ENCODE measurements at regions not wholly inside any gene's neighbourhood (a gene's known extent, or its start where the extent isn't known, plus 50 kb on each side); places are given as distances from the start of the nearest gene placed in this dataset.

DNA sequence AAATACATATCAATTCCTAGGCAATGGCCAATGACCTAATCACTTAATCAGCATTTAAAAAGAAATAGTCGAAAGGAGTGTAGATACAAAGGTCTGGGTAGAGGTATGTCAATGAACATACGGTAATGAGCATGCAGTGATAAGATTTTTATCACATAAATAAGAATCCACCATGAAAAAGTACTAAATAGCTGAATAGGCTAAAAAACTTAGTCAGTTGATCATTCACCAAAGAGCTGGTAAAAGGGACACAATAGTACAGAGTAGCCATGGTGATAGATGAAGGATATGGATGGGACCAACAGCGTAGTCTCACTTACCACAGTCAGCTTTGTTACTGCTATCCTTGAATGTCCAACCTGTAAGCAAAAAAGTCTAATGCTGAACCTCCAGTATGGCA, 1018.6 kb upstream of the EYS start:
- TF ChIP-seq EZH2 (IDR thresholded peaks at IDR 0.05; ENCODE audit: borderline replicate concordance, low read depth, low read length, poor library complexity, severe bottlenecking): no peak
- TF ChIP-seq, protein P1, sequence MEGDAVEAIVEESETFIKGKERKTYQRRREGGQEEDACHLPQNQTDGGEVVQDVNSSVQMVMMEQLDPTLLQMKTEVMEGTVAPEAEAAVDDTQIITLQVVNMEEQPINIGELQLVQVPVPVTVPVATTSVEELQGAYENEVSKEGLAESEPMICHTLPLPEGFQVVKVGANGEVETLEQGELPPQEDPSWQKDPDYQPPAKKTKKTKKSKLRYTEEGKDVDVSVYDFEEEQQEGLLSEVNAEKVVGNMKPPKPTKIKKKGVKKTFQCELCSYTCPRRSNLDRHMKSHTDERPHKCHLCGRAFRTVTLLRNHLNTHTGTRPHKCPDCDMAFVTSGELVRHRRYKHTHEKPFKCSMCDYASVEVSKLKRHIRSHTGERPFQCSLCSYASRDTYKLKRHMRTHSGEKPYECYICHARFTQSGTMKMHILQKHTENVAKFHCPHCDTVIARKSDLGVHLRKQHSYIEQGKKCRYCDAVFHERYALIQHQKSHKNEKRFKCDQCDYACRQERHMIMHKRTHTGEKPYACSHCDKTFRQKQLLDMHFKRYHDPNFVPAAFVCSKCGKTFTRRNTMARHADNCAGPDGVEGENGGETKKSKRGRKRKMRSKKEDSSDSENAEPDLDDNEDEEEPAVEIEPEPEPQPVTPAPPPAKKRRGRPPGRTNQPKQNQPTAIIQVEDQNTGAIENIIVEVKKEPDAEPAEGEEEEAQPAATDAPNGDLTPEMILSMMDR (conservative IDR thresholded peaks at IDR 0.05; ENCODE audit: low read depth, low read length): no peak
- intact Hi-C loops (cut with micrococcal nuclease; ENCODE audit: unreplicated experiment): no loop called here
- ChIA-PET CTCF (no interaction called here), POLR2A (ENCODE audit: low non-redundant PET) (no interaction called here)
- Histone ChIP-seq H3K36me3 (ENCODE audit: insufficient read depth, low read length, poor library complexity, severe bottlenecking) (no peaks in the 10 kb centered on the region), H3K27ac (ENCODE audit: low read depth, low read length, poor library complexity, severe bottlenecking) (no peak overlapping the region), H3K27me3 (replicated peaks; ENCODE audit: insufficient read depth, low read depth, low read length, poor library complexity) (no peaks in the 10 kb centered on the region), H3K9me3 (ENCODE audit: low read depth, low read length, poor library complexity, severe bottlenecking) (no peaks in the 10 kb centered on the region), H3K4me1 (ENCODE audit: insufficient read depth, low read length, poor library complexity, severe bottlenecking) (peaks cover 8% of the 10 kb centered on the region), H3K4me3 (ENCODE audit: low read depth, low read length, poor library complexity, severe bottlenecking) (no peak overlapping the region)
- BruUV-seq (replicated peaks): no TSS peak
- no peak for DNase-seq (ENCODE audit: low spot score)

DNA sequence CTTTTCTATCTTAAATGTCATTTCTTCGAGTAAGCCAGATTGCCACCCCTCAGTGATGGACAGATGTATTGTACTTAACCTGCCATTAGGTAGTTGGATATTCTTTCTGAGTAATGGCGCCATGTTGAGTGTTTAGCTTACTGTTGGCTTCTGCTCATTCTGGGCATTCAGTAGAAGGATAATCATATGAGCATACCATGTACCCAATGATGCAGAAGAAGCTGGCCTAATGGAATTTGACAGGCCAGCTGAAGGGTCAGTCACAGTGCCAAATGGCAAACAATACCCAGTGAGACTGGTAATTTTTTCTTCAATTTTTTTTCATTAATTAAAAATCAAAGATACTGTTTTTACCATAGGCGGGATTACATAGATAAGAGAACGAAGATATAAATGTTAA, 1010.8 kb upstream of the EYS start:
- Histone ChIP-seq H3K27ac (ENCODE audit: low read depth, low read length, poor library complexity, severe bottlenecking) (no peak overlapping the region), H3K36me3 (ENCODE audit: insufficient read depth, low read length, poor library complexity, severe bottlenecking) (no peaks in the 10 kb centered on the region), H3K27me3 (replicated peaks; ENCODE audit: insufficient read depth, low read depth, low read length, poor library complexity) (no peaks in the 10 kb centered on the region), H3K4me3 (ENCODE audit: low read depth, low read length, poor library complexity, severe bottlenecking) (no peak overlapping the region), H3K4me1 (ENCODE audit: insufficient read depth, low read length, poor library complexity, severe bottlenecking) (peaks cover 14% of the 10 kb centered on the region), H3K9me3 (ENCODE audit: low read depth, low read length, poor library complexity, severe bottlenecking) (no peaks in the 10 kb centered on the region)
- ChIA-PET POLR2A (ENCODE audit: low non-redundant PET) (no interaction called here), CTCF (no interaction called here)
- no peak for DNase-seq (ENCODE audit: low spot score)
- no TSS peak for BruUV-seq (replicated peaks)
- TF ChIP-seq, protein P1 (conservative IDR thresholded peaks at IDR 0.05; ENCODE audit: low read depth, low read length): no peak
- no peak for TF ChIP-seq EZH2 (IDR thresholded peaks at IDR 0.05; ENCODE audit: borderline replicate concordance, low read depth, low read length, poor library complexity, severe bottlenecking)
- intact Hi-C loops (cut with micrococcal nuclease; ENCODE audit: unreplicated experiment): no loop called here

DNA sequence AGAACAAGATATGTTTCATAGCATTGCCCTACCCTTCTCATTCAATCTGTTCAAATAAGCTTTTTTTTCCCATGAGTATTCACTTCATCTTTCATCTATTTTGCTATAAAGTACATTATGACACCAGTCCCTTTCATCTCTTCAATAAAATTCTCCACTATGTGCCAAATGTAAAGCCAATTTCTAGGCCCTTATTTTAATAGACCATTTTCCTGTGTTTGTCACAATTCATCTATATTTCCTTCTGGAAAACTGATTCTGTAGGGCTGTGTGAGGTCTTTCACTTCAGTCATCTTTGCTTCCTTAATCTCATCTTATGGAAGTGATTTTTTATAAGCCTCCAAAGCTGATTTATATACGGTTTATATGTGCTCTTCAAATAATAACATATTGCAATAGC, 992.4 kb upstream of the EYS start:
- POLR2A ChIA-PET (ENCODE audit: low non-redundant PET): no interaction called here
- CTCF ChIA-PET: no interaction called here
- TF ChIP-seq EZH2 (IDR thresholded peaks at IDR 0.05; ENCODE audit: borderline replicate concordance, low read depth, low read length, poor library complexity, severe bottlenecking): no peak
- TF ChIP-seq, protein P1 (conservative IDR thresholded peaks at IDR 0.05; ENCODE audit: low read depth, low read length): no peak
- intact Hi-C loops (cut with micrococcal nuclease; ENCODE audit: unreplicated experiment): no loop called here
- H3K9me3 ChIP-seq (ENCODE audit: low read depth, low read length, poor library complexity, severe bottlenecking): no peaks in the 10 kb centered on the region
- H3K27me3 ChIP-seq (replicated peaks; ENCODE audit: insufficient read depth, low read depth, low read length, poor library complexity): no peaks in the 10 kb centered on the region
- BruUV-seq (replicated peaks): no TSS peak
- no peak for DNase-seq (ENCODE audit: low spot score)
- no peaks in the 10 kb centered on the region for H3K36me3 ChIP-seq (ENCODE audit: insufficient read depth, low read length, poor library complexity, severe bottlenecking)
- H3K4me1 ChIP-seq (ENCODE audit: insufficient read depth, low read length, poor library complexity, severe bottlenecking): no peaks in the 10 kb centered on the region
- no peak overlapping the region for H3K4me3 ChIP-seq (ENCODE audit: low read depth, low read length, poor library complexity, severe bottlenecking)
- no peak overlapping the region for H3K27ac ChIP-seq (ENCODE audit: low read depth, low read length, poor library complexity, severe bottlenecking)

All from A673 (cell line).